Non-pigmented ciliary epithelial cell (primary cell): ENCODE measurements at regions not wholly inside any gene's neighbourhood (a gene's known extent, or its start where the extent isn't known, plus 50 kb on each side); places are given as distances from the start of the nearest gene placed in this dataset.
"Not testable (repeated sequence)": the region's sequence is repeated elsewhere in the genome, so short reads cannot be mapped to it uniquely, and the experiment has no call there.

Experiments used
- DNase-seq: peaks from one replicate; pipeline ENCODE4 v3.0.0-alpha.2; 2010; ENCODE audit warnings: low read depth

DNA sequence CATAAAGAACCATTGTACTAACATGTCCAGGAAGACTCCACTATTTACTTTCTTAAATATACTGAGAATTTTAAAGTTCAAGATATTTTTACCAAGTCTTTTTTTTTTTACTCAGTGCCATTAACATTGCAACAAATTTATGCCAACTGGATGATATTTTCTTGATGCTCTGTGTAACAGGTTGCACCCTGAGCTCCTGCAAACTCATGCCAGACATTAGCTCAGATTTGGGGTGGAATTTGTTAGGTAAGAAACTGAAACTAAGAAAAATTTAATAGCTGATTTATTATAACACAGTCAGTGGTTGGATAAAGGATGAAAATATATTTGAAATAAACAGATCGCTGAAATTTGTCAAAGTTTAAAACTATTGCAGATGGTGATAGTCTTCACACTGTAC lies 228.6 kb upstream of the SPHKAP start:
- DNase-seq = no peak

DNA sequence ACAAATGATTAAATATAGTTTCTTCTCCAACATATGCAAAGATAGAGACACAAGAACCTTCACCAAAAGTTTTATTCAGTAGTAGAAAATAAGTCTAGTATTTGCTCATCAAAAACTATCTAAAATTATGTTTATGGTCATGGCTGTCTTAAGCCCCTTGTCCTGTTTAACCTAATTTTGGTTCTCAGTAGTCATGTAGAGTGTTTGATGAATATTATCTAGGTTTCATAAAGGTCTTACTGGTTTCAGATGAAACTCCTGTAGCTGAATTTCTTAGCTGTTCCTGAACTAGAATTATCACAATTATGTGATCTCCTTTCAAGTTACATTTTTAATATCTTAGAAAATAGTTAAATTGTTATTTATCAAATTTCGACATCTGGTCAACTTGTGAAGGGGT lies 228.0 kb upstream of the SPHKAP start:
- DNase-seq = no peak

GRCh38 chr2:228408529-228409227 lies 227.2 kb upstream of the SPHKAP start:
- no peak for DNase-seq

GRCh38 chr2:228407821-228408220 lies 226.3 kb upstream of the SPHKAP start:
- no peak for DNase-seq

- no peak for DNase-seq
Measured at GRCh38 chr2:228401065-228401912, 219.8 kb upstream of the SPHKAP start.

DNA sequence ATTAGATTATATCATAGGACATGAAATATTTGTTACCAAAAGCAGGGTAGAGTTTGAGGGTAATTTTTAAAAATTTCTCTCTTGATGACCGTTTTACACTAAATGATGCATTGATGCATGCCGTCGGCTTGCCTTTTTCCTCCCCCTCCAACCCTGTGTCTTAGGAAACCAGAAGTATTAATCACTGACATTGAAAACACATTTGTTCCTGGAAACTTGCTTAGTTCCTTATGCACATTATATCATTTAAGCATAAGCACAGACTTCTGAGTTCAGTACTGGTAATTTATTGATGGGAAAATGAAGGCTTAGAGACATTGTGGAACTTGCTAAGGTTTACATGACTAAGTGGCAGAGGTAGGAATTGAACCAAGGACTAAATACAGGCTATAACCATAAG lies 206.3 kb upstream of the SPHKAP start:
- DNase-seq = no peak

- no peak for DNase-seq
Measured at GRCh38 chr2:228378696-228379425, 197.4 kb upstream of the SPHKAP start.

DNA sequence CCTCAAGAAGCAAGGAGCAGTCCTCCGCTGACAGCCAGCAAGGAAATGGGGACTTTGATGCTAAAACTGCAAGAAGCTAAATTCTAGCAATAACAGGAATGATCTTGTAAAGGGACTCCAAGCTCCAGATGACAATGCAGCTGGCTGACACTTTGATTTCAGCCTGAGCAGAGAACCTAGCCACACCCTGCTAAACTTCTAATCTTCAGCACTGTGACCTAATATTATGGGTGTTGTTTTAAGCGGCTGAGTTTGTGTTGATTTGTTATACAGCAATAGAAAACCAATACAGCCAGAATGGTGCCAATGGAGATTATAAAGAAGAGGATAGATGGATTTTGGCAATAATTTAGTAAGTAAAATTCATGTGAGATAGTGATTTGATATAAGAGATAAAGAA lies 196.7 kb upstream of the SPHKAP start:
- no peak for DNase-seq

- DNase-seq = no peak
Measured at GRCh38 chr2:228377533-228377932, 196.0 kb upstream of the SPHKAP start.

GRCh38 chr2:228374741-228375140 lies 193.3 kb upstream of the SPHKAP start:
- no peak for DNase-seq

DNA sequence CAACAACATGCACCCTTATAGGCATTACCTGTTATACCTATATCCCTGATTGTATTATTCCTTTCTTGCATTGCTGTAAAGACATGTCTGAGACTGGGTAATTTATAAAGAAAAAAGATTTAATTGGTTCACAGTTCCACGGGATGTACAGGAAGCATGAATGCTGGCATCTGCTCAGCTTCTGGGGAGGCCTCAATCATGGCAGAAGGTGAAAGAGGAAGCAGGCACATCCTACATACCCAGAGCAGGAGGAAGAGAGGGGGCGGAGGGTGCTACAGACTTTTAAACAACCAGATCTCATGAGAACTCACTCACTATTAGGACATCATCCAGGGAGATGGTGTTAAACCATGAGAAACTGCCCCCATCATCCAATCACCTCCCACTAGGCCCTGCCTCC lies 191.7 kb upstream of the SPHKAP start:
- DNase-seq = no peak

DNA sequence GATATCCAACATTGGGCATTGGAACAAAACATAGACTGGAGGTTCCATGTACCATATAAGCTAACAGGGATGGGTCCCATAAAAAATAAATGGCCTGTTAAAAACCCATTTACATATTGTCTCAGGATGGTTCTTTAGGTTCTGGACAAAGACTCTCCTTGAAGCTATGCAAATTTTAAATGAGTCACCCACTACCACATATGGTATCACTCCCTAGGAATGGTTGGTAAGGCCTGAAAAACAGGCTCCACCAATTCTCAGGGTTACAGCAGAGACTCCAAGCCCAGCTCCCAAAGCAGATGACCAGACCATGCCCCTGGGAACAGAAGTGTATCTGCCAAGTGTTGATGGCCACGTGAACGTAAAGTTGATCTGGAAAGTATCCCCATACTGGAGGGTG lies 190.7 kb upstream of the SPHKAP start:
- no peak for DNase-seq

- DNase-seq = no peak
Measured at GRCh38 chr2:228369400-228370031, 188.0 kb upstream of the SPHKAP start.

DNA sequence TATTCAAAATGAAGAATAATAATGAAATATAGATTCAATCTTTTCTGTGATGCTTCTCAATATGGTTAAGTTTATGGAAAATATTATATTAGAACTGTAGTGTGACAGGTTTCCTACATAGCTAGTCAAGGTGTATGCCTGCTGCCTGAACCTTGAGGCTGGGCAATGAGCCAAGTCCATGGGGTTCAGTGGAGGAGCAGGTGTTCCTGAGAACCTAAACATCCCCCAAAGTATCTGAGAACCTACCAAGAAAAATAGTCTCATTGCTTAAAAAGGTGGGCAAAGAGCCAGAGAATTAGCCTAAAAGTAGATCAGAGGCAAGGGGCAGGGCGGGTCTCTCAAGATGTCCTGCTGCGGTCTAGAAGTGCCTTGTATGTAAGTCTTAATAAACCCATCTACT lies 185.9 kb upstream of the SPHKAP start:
- DNase-seq = no peak

DNA sequence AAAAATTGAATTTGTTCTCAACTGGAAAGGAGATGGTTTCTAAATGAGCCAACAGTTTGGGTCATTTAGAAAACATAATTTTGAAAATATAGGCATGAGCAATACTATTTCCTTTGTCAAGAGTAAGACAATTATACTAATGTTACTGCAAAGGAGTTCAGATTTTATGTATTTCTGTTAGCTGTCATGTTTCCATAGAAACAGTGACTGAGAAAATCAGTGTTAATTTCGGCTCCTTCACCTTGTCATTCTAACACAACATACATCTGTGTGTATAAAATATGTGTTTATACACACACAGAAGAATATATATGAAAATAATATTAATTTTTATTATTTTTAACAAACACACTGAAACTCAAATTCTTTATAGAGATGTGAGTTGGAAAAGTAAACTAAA lies 178.0 kb upstream of the SPHKAP start:
- no peak for DNase-seq

DNA sequence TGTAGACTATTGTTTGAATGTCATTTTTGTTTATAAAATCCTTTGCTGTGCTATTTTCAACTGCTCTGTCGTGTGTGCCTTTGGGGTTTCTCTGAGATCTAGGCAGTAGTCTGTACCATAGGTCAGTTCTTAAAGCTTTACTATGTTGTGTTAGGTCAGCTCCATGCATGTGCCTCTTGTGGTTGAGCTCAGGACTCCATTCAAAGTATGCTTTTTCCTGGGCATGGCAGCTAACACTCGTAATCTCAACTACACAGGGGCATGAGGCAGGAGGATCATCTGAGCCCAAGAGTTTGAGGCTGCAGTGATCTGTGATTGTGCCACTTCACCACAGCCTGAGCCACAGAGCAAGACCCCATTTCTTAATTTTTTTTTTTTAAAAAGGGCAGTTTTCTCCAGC lies 174.4 kb upstream of the SPHKAP start:
- DNase-seq = no peak

- not testable (repeated sequence) for DNase-seq
Measured at GRCh38 chr2:228352980-228353379, 171.5 kb upstream of the SPHKAP start.

DNA sequence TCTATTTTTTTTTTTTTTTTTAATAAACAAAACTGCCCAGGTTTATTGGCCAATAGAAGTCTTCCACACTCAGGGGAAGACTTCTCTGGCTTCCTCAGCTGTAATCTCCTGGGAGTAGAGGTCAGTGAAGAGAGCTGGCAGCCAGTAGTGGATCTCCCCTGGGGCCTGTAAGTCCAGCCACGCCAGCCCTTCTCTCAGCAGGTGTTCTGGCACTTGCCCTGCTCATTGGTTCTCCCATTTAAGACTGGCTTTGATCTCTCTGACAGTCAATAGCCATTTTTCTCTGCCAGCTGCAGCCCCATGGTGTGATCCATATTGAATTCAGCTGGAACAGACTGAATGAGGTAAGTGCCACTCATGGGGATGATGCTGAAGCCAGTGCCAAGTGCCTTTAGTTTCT lies 170.6 kb upstream of the SPHKAP start:
- no peak for DNase-seq

GRCh38 chr2:228348516-228349064 lies 167.1 kb upstream of the SPHKAP start:
- no peak for DNase-seq

DNA sequence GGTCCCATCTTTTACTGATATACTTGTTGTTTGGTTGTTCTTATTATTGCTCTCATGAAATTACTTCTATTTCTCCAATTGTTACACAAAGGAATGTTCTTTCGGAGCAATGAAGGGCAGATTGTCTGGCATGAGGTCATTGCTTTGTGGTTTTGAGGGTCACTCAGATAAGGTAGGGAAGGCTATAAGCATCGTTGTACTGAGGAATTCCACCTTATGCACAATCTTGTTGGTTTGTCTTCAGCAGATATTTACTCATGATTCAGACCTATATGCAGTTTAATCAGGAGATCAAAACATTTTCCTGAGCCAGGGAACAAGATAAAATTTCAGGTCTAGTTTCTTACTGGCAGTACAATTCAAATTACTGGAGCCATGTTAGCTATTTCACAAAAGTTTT lies 163.0 kb upstream of the SPHKAP start:
- DNase-seq = no peak

DNA sequence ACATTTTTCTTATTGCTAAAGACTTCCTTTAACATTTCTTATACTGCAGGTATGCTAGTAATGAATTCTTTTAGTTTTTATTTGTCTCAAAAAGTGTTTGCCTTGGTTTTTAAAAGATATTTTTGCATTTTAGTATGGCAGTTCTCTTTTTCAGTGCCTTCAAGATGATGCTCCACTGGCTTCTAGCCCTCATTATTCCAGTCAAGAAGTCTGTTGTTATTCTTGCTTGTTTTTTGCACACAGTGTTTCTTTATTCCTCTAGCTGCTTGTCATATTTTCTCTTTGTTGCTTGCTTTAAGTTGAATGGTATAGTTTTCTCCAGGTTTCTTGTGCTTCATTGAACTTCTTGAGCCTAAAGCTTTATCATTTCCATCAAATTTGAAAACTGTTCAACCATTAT lies 158.0 kb upstream of the SPHKAP start:
- DNase-seq = no peak

- no peak for DNase-seq
Measured at GRCh38 chr2:228334180-228334579, 152.7 kb upstream of the SPHKAP start.
